ENCODE measurements at regions not wholly inside any gene's neighbourhood (a gene's known extent, or its start where the extent isn't known, plus 50 kb on each side); places are given as distances from the start of the nearest gene placed in this dataset.

- no peak for TF ChIP-seq CTCF (IDR thresholded peaks at IDR 0.05; ENCODE audit: low read depth, low read length)
- DNase-seq (ENCODE audit: extremely low read depth, low read depth): no peak
Observed at GRCh38 chr7:32406386-32406785, 83.8 kb downstream of the LSM5 start.

- no peak for DNase-seq (ENCODE audit: extremely low read depth, low read depth)
- TF ChIP-seq CTCF (IDR thresholded peaks at IDR 0.05; ENCODE audit: low read depth, low read length): no peak
Observed at GRCh38 chr7:32403463-32404229, 86.5 kb downstream of the LSM5 start.

- no peak for DNase-seq (ENCODE audit: extremely low read depth, low read depth)
- TF ChIP-seq CTCF (IDR thresholded peaks at IDR 0.05; ENCODE audit: low read depth, low read length): no peak
Observed at GRCh38 chr7:32400676-32401075, 89.5 kb downstream of the LSM5 start.

GRCh38 chr7:32399311-32399710, 90.9 kb downstream of the LSM5 start:
- TF ChIP-seq CTCF (IDR thresholded peaks at IDR 0.05; ENCODE audit: low read depth, low read length): no peak
- no peak for DNase-seq (ENCODE audit: extremely low read depth, low read depth)

GRCh38 chr7:32395168-32395567, 95.0 kb downstream of the LSM5 start:
- no peak for DNase-seq (ENCODE audit: extremely low read depth, low read depth)
- no peak for TF ChIP-seq CTCF (IDR thresholded peaks at IDR 0.05; ENCODE audit: low read depth, low read length)

- no peak for DNase-seq (ENCODE audit: extremely low read depth, low read depth)
- no peak for TF ChIP-seq CTCF (IDR thresholded peaks at IDR 0.05; ENCODE audit: low read depth, low read length)
Observed at GRCh38 chr7:32393861-32394260, 96.3 kb downstream of the LSM5 start.

- TF ChIP-seq CTCF (IDR thresholded peaks at IDR 0.05; ENCODE audit: low read depth, low read length): no peak
- DNase-seq (ENCODE audit: extremely low read depth, low read depth): no peak
Observed at GRCh38 chr7:32390210-32390609, 100.0 kb downstream of the LSM5 start.
